AG04450 (cell line): ENCODE measurements at regions not wholly inside any gene's neighbourhood (a gene's known extent, or its start where the extent isn't known, plus 50 kb on each side); places are given as distances from the start of the nearest gene placed in this dataset.

Experiments used
- CTCF ChIA-PET: fragments of 300-600, 350-600 bp; formaldehyde crosslinking; extraction: SDS; loops from one replicate; lab custom pipeline; 2022; ENCODE audit warnings: antibody characterized with exemption, inconsistent platforms; lab: Charles Lee
- POLR2A ChIA-PET: fragments of 350-600 bp; formaldehyde crosslinking; extraction: SDS; loops from one replicate; lab custom pipeline; 2021; ENCODE audit warnings: antibody characterized with exemption, inconsistent platforms; lab: Yijun Ruan, JAX
- DNase-seq: peaks from one replicate; pipeline ENCODE4 v3.0.0-alpha.2; 2011; ENCODE audit warnings: low read depth, low spot score
- H3K27ac ChIP-seq: one replicate; pipeline ENCODE4 v1.5.1; 2012; ENCODE audit warnings: low read depth, low read length, control low read depth
- H3K27me3 ChIP-seq: one replicate; pipeline ENCODE4 v1.6.0; 2012; ENCODE audit warnings: low read length; ENCODE audit not compliant: control insufficient read depth, insufficient read depth
- H3K4me3 ChIP-seq: 2 replicates; pipeline ENCODE4 v1.5.1; 2011; ENCODE audit warnings: mild to moderate bottlenecking, low read depth, low read length, control low read depth
- H3K9me3 ChIP-seq: 2 replicates; pipeline ENCODE4 v1.5.1; 2012; ENCODE audit warnings: low read length; ENCODE audit not compliant: control insufficient read depth, insufficient read depth
- TF ChIP-seq, protein P1 (sequence below): IDR thresholded peaks from 2 replicates; pipeline ENCODE4 v1.5.1; 2011; ENCODE audit warnings: low read depth, low read length, control low read depth, inconsistent platforms

DNA sequence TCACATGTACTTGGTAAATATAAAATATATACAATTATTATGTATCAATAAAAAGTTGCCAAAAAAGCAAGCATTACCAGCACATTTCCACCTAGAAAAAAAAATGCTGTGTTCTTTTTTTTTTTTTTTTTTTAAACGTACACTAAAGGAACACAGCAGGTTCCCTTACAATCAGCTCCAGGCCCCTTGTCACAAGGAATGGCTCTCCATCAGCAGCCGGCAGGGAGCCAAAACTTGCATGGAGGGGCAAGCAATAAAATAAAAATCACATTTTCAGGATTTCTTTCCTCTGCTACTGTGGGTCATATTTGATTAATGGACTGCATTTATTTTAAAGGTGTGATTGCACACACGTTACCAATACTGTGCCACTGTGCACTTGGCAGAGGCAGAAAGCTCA, 460.3 kb downstream of the GPAT3 start:
- TF ChIP-seq, protein P1, sequence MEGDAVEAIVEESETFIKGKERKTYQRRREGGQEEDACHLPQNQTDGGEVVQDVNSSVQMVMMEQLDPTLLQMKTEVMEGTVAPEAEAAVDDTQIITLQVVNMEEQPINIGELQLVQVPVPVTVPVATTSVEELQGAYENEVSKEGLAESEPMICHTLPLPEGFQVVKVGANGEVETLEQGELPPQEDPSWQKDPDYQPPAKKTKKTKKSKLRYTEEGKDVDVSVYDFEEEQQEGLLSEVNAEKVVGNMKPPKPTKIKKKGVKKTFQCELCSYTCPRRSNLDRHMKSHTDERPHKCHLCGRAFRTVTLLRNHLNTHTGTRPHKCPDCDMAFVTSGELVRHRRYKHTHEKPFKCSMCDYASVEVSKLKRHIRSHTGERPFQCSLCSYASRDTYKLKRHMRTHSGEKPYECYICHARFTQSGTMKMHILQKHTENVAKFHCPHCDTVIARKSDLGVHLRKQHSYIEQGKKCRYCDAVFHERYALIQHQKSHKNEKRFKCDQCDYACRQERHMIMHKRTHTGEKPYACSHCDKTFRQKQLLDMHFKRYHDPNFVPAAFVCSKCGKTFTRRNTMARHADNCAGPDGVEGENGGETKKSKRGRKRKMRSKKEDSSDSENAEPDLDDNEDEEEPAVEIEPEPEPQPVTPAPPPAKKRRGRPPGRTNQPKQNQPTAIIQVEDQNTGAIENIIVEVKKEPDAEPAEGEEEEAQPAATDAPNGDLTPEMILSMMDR = no peak
- no peak overlapping the region for H3K27ac ChIP-seq
- ChIA-PET CTCF (no interaction called here), POLR2A (no interaction called here)
- H3K27me3 ChIP-seq = no peaks in the 10 kb centered on the region
- no peak for DNase-seq
- no peaks in the 10 kb centered on the region for H3K9me3 ChIP-seq
- H3K4me3 ChIP-seq = no peak overlapping the region

DNA sequence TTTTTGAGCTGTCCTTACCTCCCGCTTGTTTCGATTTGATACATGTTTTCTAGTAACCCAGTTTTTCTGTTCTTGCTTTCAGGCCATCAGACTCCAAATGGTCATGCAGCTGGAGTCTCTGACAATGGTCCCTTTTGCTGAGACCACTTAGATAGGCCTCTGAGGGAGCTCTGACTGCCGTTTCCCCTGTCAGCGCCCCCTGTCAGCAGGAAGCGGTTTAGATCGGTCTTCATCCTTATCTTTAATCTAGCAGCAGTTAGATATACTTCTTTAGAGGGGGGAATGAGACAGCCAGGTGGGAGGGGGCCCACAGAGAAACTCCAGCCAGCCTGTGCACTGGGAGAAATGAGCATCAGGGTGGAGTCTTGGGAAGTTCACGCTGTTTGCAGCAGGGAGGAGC, 457.9 kb downstream of the GPAT3 start:
- Histone ChIP-seq H3K27ac (no peak overlapping the region), H3K4me3 (no peak overlapping the region), H3K27me3 (peaks cover 2% of the 10 kb centered on the region), H3K9me3 (no peaks in the 10 kb centered on the region)
- no peak for DNase-seq
- POLR2A ChIA-PET = no interaction called here
- TF ChIP-seq, protein P1 = peak; percentile 26; the same call in 1 of the 2 replicates
- CTCF ChIA-PET = interaction anchor here (1.9 kb wide), 1 partner anchor 223 kb away, joined by 7 read pairs; no protein-coding TSS in a partner anchor

DNA sequence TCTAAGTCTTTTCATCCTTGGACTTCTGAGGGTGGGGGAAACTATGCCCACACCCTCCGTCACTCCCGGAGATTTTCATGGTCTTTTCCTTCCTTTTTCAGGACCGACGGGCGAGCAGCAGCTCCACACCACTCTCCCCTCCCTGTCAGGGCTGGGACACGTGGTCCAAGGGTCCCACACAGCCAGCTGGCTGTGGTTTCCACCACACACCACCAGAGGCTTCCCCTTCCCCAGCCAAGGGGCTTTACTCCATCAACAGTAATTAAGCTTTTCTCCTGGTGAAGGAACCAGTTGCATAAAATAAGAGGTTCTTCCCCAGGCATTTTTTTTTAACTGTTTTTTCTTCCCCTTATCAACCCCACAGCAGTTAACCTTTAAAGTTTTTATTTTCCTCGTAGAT, 453.9 kb downstream of the GPAT3 start:
- no peak for DNase-seq
- Histone ChIP-seq H3K4me3 (no peak overlapping the region), H3K9me3 (no peaks in the 10 kb centered on the region), H3K27ac (no peak overlapping the region), H3K27me3 (peaks cover 2% of the 10 kb centered on the region)
- ChIA-PET CTCF (no interaction called here), POLR2A (no interaction called here)
- TF ChIP-seq, protein P1 = no peak

DNA sequence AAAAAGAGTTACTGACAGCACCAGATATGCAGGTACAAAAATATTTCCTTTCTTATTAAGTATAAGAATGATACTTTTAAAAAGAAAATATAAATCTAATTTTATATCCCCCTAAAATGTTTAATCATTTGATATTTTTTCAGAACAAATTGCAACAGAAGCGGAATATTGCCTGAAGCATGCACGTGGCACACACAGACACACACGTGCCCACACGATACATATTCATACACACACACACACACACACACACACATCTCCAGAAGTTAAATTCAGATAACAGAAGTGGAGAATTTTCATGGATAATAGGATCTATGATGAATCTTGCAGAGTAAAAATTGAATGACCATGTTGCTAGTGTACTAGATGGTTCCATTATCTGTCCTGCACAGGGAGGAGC, 445.2 kb downstream of the GPAT3 start:
- H3K27me3 ChIP-seq = peaks cover 2% of the 10 kb centered on the region
- no peak overlapping the region for H3K27ac ChIP-seq
- ChIA-PET CTCF (no interaction called here), POLR2A (no interaction called here)
- TF ChIP-seq, protein P1 = no peak
- H3K4me3 ChIP-seq = no peak overlapping the region
- DNase-seq = no peak
- no peaks in the 10 kb centered on the region for H3K9me3 ChIP-seq

DNA sequence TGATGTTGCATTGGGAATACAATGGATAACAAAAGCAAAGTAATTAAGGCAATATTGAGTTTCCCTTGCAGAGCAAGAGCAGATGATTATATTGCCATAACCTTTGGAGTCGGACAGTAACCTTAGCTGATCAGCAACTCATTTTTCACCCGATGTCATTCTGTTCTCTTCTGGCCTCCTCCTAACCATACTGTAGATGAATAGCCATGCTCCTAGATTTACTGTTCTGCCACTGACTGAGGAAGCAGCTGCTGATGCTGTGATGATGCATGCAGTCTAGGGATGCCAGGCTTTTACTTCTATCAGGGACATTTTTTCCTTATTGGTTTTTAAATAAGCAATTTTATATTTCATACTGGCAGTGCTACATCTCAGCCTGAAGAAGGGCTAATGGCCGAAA, 443.9 kb downstream of the GPAT3 start:
- ChIA-PET CTCF (no interaction called here), POLR2A (no interaction called here)
- Histone ChIP-seq H3K9me3 (no peaks in the 10 kb centered on the region), H3K27me3 (peaks cover 2% of the 10 kb centered on the region), H3K27ac (no peak overlapping the region), H3K4me3 (no peak overlapping the region)
- TF ChIP-seq, protein P1 = no peak
- no peak for DNase-seq
